ENCODE measurements at regions not wholly inside any gene's neighbourhood (a gene's known extent, or its start where the extent isn't known, plus 50 kb on each side); places are given as distances from the start of the nearest gene placed in this dataset.

- Mint-ChIP-seq H3K27ac (no peak overlapping the region), H3K4me3 (no peak overlapping the region), H3K27me3 (no peaks in the 10 kb centered on the region), H3K4me1 (peaks cover 0 to under 1% (median 0%) of the 10 kb centered on the region in 3 donors), H3K9me3 (no peaks in the 10 kb centered on the region), H3K36me3 (no peaks in the 10 kb centered on the region)
- H3K4me3 ChIP-seq (ENCODE audit: control insufficient read depth in 1 of 2, extremely low read depth in 1 of 2, low read length in 1 of 2): no peak overlapping the region
- ChIA-PET POLR2A (no interaction called here), CTCF (no interaction called here)
- DNase-seq (no peak), ATAC-seq (replicated peaks in 1 of 4) (no peak)
- H3K36me3 ChIP-seq (ENCODE audit: control insufficient read depth in 2 of 2, extremely low read depth in 1 of 2, insufficient read depth in 1 of 2, low read length in 1 of 2): no peaks in the 10 kb centered on the region
- no peaks in the 10 kb centered on the region for H3K9me3 ChIP-seq
- peaks cover 0 to 3% of the 10 kb centered on the region in 2 experiments for H3K27me3 ChIP-seq (replicated peaks in 1 of 2; ENCODE audit: control insufficient read depth in 2 of 2, extremely low read depth in 1 of 2, insufficient read depth in 2 of 2, low read length in 1 of 2)
- H3K4me1 ChIP-seq (ENCODE audit: control insufficient read depth in 1 of 2, extremely low read depth in 1 of 2, insufficient read depth in 2 of 2, low read length in 2 of 2): no peaks in the 10 kb centered on the region
- no peak overlapping the region for H3K27ac ChIP-seq (ENCODE audit: low read length)
- WGBS (ENCODE audit: insufficient coverage): 88% methylated on average over 7 of the region's 7 CpGs
These were observed 74.5 kb downstream of the CTSL start for GRCh38 chr9:87800456-87800855.

- CTCF ChIA-PET: no interaction called here
- no peaks in the 10 kb centered on the region for H3K4me1 Mint-ChIP-seq
These were observed 75.1 kb downstream of the CTSL start for GRCh38 chr9:87801013-87801412.

GRCh38 chr9:87803166-87803565, 77.2 kb downstream of the CTSL start:
- 96% methylated on average over 13 of the region's 15 CpGs for WGBS (ENCODE audit: insufficient coverage)
- Mint-ChIP-seq H3K4me3 (no peak overlapping the region), H3K4me1 (no peaks in the 10 kb centered on the region), H3K9me3 (no peaks in the 10 kb centered on the region), H3K27me3 (peaks cover 4 to 7% of the 10 kb centered on the region in 2 donors), H3K36me3 (no peaks in the 10 kb centered on the region), H3K27ac (no peak overlapping the region)
- ChIA-PET POLR2A (no interaction called here), CTCF (no interaction called here)
- Histone ChIP-seq H3K4me3 (ENCODE audit: control insufficient read depth in 1 of 2, extremely low read depth in 1 of 2, low read length in 1 of 2) (no peak overlapping the region), H3K4me1 (ENCODE audit: control insufficient read depth in 1 of 2, extremely low read depth in 1 of 2, insufficient read depth in 2 of 2, low read length in 2 of 2) (no peaks in the 10 kb centered on the region), H3K36me3 (ENCODE audit: control insufficient read depth in 2 of 2, extremely low read depth in 1 of 2, insufficient read depth in 1 of 2, low read length in 1 of 2) (no peaks in the 10 kb centered on the region), H3K9me3 (no peaks in the 10 kb centered on the region), H3K27me3 (replicated peaks in 1 of 2; ENCODE audit: control insufficient read depth in 2 of 2, extremely low read depth in 1 of 2, insufficient read depth in 2 of 2, low read length in 1 of 2) (peaks cover 0 to 3% of the 10 kb centered on the region in 2 experiments), H3K27ac (ENCODE audit: low read length) (no peak overlapping the region)
- no peak for ATAC-seq (replicated peaks in 1 of 4)
- DNase-seq: no peak

More at GRCh38 chr9:87801013-87801412, 75.1 kb downstream of the CTSL start:
- WGBS (ENCODE audit: insufficient coverage): no CpG with 5 or more reads among the region's 4 CpGs
- no peaks in the 10 kb centered on the region for H3K36me3 Mint-ChIP-seq
- DNase-seq: no peak
- H3K27ac ChIP-seq (ENCODE audit: low read length): no peak overlapping the region
- no peak overlapping the region for H3K4me3 ChIP-seq (ENCODE audit: control insufficient read depth in 1 of 2, extremely low read depth in 1 of 2, low read length in 1 of 2)
- H3K27ac Mint-ChIP-seq: no peak overlapping the region
- H3K4me3 Mint-ChIP-seq: no peak overlapping the region
- H3K9me3 ChIP-seq: no peaks in the 10 kb centered on the region
- H3K4me1 ChIP-seq (ENCODE audit: control insufficient read depth in 1 of 2, extremely low read depth in 1 of 2, insufficient read depth in 2 of 2, low read length in 2 of 2): no peaks in the 10 kb centered on the region
- H3K9me3 Mint-ChIP-seq: no peaks in the 10 kb centered on the region
- peaks cover 0 to 3% of the 10 kb centered on the region in 2 experiments for H3K27me3 ChIP-seq (replicated peaks in 1 of 2; ENCODE audit: control insufficient read depth in 2 of 2, extremely low read depth in 1 of 2, insufficient read depth in 2 of 2, low read length in 1 of 2)
- POLR2A ChIA-PET: interaction anchor here in 1 of 2 donors (0.8 kb wide), 1 partner anchor 115 kb away, joined by 4 read pairs; no protein-coding TSS in a partner anchor
- H3K27me3 Mint-ChIP-seq: peaks cover 4% of the 10 kb centered on the region in 2 donors
- H3K36me3 ChIP-seq (ENCODE audit: control insufficient read depth in 2 of 2, extremely low read depth in 1 of 2, insufficient read depth in 1 of 2, low read length in 1 of 2): no peaks in the 10 kb centered on the region
- no peak for ATAC-seq (replicated peaks in 1 of 4)

GRCh38 chr9:87803623-87804345, 77.9 kb downstream of the CTSL start:
- Mint-ChIP-seq H3K36me3 (no peaks in the 10 kb centered on the region), H3K4me1 (no peaks in the 10 kb centered on the region), H3K27me3 (peaks cover 4 to 7% of the 10 kb centered on the region in 2 donors), H3K9me3 (no peaks in the 10 kb centered on the region), H3K4me3 (no peak overlapping the region), H3K27ac (no peak overlapping the region)
- H3K9me3 ChIP-seq: no peaks in the 10 kb centered on the region
- peaks cover 0 to 3% of the 10 kb centered on the region in 2 experiments for H3K27me3 ChIP-seq (replicated peaks in 1 of 2; ENCODE audit: control insufficient read depth in 2 of 2, extremely low read depth in 1 of 2, insufficient read depth in 2 of 2, low read length in 1 of 2)
- no peak for ATAC-seq (replicated peaks in 1 of 4)
- ChIA-PET POLR2A (no interaction called here), CTCF (no interaction called here)
- no peak overlapping the region for H3K4me3 ChIP-seq (ENCODE audit: control insufficient read depth in 1 of 2, extremely low read depth in 1 of 2, low read length in 1 of 2)
- H3K36me3 ChIP-seq (ENCODE audit: control insufficient read depth in 2 of 2, extremely low read depth in 1 of 2, insufficient read depth in 1 of 2, low read length in 1 of 2): no peaks in the 10 kb centered on the region
- no peak for DNase-seq
- no peaks in the 10 kb centered on the region for H3K4me1 ChIP-seq (ENCODE audit: control insufficient read depth in 1 of 2, extremely low read depth in 1 of 2, insufficient read depth in 2 of 2, low read length in 2 of 2)
- H3K27ac ChIP-seq (ENCODE audit: low read length): no peak overlapping the region
- 60% methylated on average over 4 of the region's 9 CpGs for WGBS (ENCODE audit: insufficient coverage)

- peaks cover 7% of the 10 kb centered on the region in 2 donors for H3K27me3 Mint-ChIP-seq
- DNase-seq (no peak), ATAC-seq (replicated peaks in 1 of 4) (no peak)
- Histone ChIP-seq H3K4me1 (ENCODE audit: control insufficient read depth in 1 of 2, extremely low read depth in 1 of 2, insufficient read depth in 2 of 2, low read length in 2 of 2) (no peaks in the 10 kb centered on the region), H3K27ac (ENCODE audit: low read length) (no peak overlapping the region), H3K27me3 (replicated peaks in 1 of 2; ENCODE audit: control insufficient read depth in 2 of 2, extremely low read depth in 1 of 2, insufficient read depth in 2 of 2, low read length in 1 of 2) (peaks cover 0 to 7% of the 10 kb centered on the region in 2 experiments), H3K9me3 (no peaks in the 10 kb centered on the region), H3K4me3 (ENCODE audit: control insufficient read depth in 1 of 2, extremely low read depth in 1 of 2, low read length in 1 of 2) (no peak overlapping the region), H3K36me3 (ENCODE audit: control insufficient read depth in 2 of 2, extremely low read depth in 1 of 2, insufficient read depth in 1 of 2, low read length in 1 of 2) (no peaks in the 10 kb centered on the region)
- 100% methylated on average over 2 of the region's 5 CpGs for WGBS (ENCODE audit: insufficient coverage)
- ChIA-PET CTCF (interaction anchor here in 1 of 2 donors (0.7 kb wide), 1 partner anchor 25 kb away, joined by 7 read pairs; no protein-coding TSS in a partner anchor), POLR2A (no interaction called here)
- H3K36me3 Mint-ChIP-seq: no peaks in the 10 kb centered on the region
- no peaks in the 10 kb centered on the region for H3K4me1 Mint-ChIP-seq
- H3K9me3 Mint-ChIP-seq: no peaks in the 10 kb centered on the region
- no peak overlapping the region for H3K4me3 Mint-ChIP-seq
- no peak overlapping the region for H3K27ac Mint-ChIP-seq
These were observed 77.4 kb upstream of the SPATA31E1 start for GRCh38 chr9:87805259-87805658.

- H3K9me3 ChIP-seq: no peaks in the 10 kb centered on the region
- POLR2A ChIA-PET: no interaction called here
- H3K4me1 Mint-ChIP-seq: peaks cover 0 to 8% (median 5%) of the 10 kb centered on the region in 3 donors
- H3K9me3 Mint-ChIP-seq: peaks cover 0 to 1% (median 0%) of the 10 kb centered on the region in 3 donors
- no peak overlapping the region for H3K27ac ChIP-seq (ENCODE audit: low read length)
- H3K27me3 Mint-ChIP-seq: peaks cover 7 to 12% of the 10 kb centered on the region in 2 donors
- ATAC-seq (replicated peaks in 1 of 4) (no peak), DNase-seq (no peak)
- H3K4me3 Mint-ChIP-seq: no peak overlapping the region
- peaks cover 0 to 6% of the 10 kb centered on the region in 2 experiments for H3K27me3 ChIP-seq (replicated peaks in 1 of 2; ENCODE audit: control insufficient read depth in 2 of 2, extremely low read depth in 1 of 2, insufficient read depth in 2 of 2, low read length in 1 of 2)
- 89% methylated on average over 3 of the region's 5 CpGs for WGBS (ENCODE audit: insufficient coverage)
- no peaks in the 10 kb centered on the region for H3K36me3 Mint-ChIP-seq
- H3K36me3 ChIP-seq (ENCODE audit: control insufficient read depth in 2 of 2, extremely low read depth in 1 of 2, insufficient read depth in 1 of 2, low read length in 1 of 2): no peaks in the 10 kb centered on the region
- CTCF ChIA-PET: no interaction called here
- no peak overlapping the region for H3K27ac Mint-ChIP-seq
- H3K4me1 ChIP-seq (ENCODE audit: control insufficient read depth in 1 of 2, extremely low read depth in 1 of 2, insufficient read depth in 2 of 2, low read length in 2 of 2): peaks cover 0 to 7% of the 10 kb centered on the region in 2 experiments
- no peak overlapping the region for H3K4me3 ChIP-seq (ENCODE audit: control insufficient read depth in 1 of 2, extremely low read depth in 1 of 2, low read length in 1 of 2)
These were observed 72.7 kb upstream of the SPATA31E1 start for GRCh38 chr9:87810008-87810407.
